Suprapubic skin (tissue), 4 donors: ENCODE measurements at regions not wholly inside any gene's neighbourhood (a gene's known extent, or its start where the extent isn't known, plus 50 kb on each side); places are given as distances from the start of the nearest gene placed in this dataset.

Source experiments
- EP300 ChIP-seq: sonication (generic); formaldehyde crosslinking; IDR thresholded peaks from one replicate; pipeline ENCODE4 v1.6.1; 2017; ENCODE audit warnings: antibody characterized with exemption
- POLR2A ChIP-seq, 2 donors: fragments of 450-650 bp; IDR thresholded peaks; one replicate each; pipeline ENCODE4 v1.6.1; 2017; ENCODE audit warnings: antibody characterized with exemption in 2 of 2, mild to moderate bottlenecking in 2 of 2, moderate library complexity in 2 of 2
- POLR2AphosphoS5 ChIP-seq, 3 donors: sonication (generic); formaldehyde crosslinking; IDR thresholded peaks; one replicate each; pipeline ENCODE4 v1.6.1; 2017; ENCODE audit warnings: antibody characterized with exemption in 3 of 3
- TF ChIP-seq, protein P1 (sequence below), 2 donors: fragments of 200-600 bp in 1 of 2; fragments of 450-650 bp in 1 of 2; sonication (generic) in 1 of 2; IDR thresholded peaks; one replicate each; pipeline ENCODE4 v1.5.1; 2016 to 2019; ENCODE audit warnings: antibody characterized with exemption in 2 of 2, mild to moderate bottlenecking in 1 of 2, moderate library complexity in 1 of 2

DNA sequence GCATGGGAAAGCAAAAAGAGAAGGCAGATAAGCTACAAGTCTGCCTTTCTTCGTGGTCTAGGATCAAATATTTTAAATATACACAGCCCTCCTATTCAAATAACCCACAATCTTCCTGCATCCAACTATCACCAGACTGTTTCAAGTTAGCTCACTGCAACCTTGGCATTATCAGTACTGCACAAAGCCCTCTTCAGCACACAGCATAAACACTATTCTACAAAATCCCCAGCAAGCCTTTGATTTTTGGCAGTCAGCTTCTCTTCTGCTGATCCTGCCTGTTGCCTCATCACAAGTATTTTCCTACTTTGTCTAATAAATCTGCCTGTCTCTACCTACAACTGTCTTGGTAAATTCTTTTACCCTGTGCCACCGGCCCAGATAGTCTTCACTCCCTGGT is 142.9 kb downstream of the COX7C start:
- TF ChIP-seq POLR2A (IDR thresholded peaks at IDR 0.05) (no peak), POLR2AphosphoS5 (IDR thresholded peaks at IDR 0.05) (no peak), EP300 (no peak)
- TF ChIP-seq, protein P1, sequence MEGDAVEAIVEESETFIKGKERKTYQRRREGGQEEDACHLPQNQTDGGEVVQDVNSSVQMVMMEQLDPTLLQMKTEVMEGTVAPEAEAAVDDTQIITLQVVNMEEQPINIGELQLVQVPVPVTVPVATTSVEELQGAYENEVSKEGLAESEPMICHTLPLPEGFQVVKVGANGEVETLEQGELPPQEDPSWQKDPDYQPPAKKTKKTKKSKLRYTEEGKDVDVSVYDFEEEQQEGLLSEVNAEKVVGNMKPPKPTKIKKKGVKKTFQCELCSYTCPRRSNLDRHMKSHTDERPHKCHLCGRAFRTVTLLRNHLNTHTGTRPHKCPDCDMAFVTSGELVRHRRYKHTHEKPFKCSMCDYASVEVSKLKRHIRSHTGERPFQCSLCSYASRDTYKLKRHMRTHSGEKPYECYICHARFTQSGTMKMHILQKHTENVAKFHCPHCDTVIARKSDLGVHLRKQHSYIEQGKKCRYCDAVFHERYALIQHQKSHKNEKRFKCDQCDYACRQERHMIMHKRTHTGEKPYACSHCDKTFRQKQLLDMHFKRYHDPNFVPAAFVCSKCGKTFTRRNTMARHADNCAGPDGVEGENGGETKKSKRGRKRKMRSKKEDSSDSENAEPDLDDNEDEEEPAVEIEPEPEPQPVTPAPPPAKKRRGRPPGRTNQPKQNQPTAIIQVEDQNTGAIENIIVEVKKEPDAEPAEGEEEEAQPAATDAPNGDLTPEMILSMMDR (IDR thresholded peaks at IDR 0.05): no peak
